ENCODE measurements at regions not wholly inside any gene's neighbourhood (a gene's known extent, or its start where the extent isn't known, plus 50 kb on each side); places are given as distances from the start of the nearest gene placed in this dataset.

DNA sequence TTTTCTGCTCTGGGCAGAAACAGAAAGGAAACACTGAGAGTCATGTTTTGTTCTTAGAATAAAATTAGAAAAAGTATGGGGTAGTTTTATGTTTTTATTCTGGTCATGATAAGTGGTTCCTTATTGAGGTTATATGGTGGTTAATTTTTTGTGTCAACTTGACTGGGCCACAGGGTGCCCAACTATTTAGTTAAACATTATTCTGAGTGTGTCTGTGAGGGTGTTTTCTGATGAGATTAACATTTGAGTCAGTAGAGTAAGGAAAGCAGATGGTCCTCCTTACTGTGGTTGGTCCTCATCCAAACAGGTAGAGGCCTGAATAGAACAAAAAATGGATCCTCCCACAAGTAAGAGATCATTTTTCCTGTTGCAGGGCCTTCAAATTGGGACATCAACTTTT is 98.9 kb downstream of the C3orf38 start:
- TF ChIP-seq, protein P1, sequence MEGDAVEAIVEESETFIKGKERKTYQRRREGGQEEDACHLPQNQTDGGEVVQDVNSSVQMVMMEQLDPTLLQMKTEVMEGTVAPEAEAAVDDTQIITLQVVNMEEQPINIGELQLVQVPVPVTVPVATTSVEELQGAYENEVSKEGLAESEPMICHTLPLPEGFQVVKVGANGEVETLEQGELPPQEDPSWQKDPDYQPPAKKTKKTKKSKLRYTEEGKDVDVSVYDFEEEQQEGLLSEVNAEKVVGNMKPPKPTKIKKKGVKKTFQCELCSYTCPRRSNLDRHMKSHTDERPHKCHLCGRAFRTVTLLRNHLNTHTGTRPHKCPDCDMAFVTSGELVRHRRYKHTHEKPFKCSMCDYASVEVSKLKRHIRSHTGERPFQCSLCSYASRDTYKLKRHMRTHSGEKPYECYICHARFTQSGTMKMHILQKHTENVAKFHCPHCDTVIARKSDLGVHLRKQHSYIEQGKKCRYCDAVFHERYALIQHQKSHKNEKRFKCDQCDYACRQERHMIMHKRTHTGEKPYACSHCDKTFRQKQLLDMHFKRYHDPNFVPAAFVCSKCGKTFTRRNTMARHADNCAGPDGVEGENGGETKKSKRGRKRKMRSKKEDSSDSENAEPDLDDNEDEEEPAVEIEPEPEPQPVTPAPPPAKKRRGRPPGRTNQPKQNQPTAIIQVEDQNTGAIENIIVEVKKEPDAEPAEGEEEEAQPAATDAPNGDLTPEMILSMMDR (conservative IDR thresholded peaks at IDR 0.05): no peak
- no peak for TF ChIP-seq ZFX (IDR thresholded peaks at IDR 0.05)

DNA sequence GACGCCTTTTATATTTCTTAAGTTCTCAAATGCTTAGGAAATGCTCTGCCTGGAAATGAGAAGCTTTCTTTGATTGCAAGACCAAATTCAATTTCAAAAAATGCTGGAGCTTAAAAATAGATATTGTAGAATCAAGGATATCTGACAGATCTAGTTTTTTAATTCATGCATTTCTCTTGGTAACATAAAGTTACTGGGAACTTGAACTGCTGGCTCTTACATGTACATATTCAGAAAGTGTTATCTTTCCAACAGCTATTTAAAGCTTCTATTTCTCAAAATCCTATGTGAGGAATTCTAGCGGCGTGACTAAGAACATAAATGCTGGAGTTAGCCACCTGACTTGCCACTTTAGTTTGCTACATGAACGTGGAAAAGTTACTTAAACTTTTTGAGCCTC is 109.3 kb downstream of the C3orf38 start:
- H3K27ac ChIP-seq: no peak overlapping the region
- TF ChIP-seq, protein P1 (conservative IDR thresholded peaks at IDR 0.05): no peak
- TF ChIP-seq ZFX (IDR thresholded peaks at IDR 0.05): no peak

More for the DNA sequence above, 98.9 kb downstream of the C3orf38 start:
- no peak overlapping the region for H3K27ac ChIP-seq

DNA sequence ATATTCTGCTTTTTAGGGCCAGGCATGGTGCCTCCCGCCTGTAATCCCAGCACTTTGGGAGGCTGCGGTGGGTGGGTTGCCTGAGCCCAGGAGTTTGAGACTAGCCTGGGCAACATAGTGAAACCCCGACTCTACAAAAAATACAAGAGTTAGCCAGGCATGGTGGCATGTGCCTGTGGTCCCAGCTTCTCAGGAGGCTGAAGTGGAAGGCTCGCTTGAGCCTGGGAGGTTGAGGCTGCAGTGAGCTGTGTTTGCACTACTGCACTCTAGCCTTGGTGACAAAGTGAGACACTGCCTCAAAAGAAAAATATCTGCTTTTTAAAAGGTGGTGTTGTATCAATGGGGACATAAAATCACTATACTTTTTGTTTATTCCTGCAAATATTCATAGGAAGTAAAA is 112.8 kb downstream of the C3orf38 start:
- no peak overlapping the region for H3K27ac ChIP-seq
- TF ChIP-seq, protein P1 (conservative IDR thresholded peaks at IDR 0.05): no peak
- no peak for TF ChIP-seq ZFX (IDR thresholded peaks at IDR 0.05)

DNA sequence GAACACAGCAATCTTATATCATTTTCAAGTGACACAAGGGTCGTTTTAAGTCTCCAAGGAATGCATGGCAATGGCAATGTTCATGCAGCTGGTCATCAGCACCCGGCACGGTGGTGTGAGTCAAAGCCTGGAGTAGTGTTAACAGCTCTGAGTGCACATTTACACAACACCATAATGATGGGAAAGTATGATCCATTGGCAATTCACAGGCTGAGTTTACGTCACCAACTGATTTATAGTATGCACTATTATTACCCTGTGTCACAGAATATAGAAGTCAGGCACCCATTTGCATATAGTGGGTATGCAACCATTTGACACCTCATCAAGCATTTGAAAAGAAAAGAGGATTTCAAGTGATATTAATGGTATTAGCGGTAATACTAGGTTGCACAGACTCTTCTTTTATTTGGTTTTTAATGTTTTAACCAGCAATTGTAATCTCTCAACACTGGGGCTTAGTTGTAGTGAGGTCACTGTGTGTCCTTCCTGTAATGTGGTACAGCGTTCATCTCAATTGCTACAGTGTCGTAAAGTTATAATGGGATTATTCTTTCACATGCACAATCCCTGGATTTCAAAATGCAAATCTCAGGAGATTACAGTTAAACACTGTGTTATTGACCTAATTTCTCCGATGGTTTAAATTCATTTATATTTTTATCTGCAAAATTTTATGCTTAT is 113.8 kb downstream of the C3orf38 start:
- H3K27ac ChIP-seq: no peak overlapping the region
- TF ChIP-seq ZFX (IDR thresholded peaks at IDR 0.05): no peak
- TF ChIP-seq, protein P1 (conservative IDR thresholded peaks at IDR 0.05): no peak

DNA sequence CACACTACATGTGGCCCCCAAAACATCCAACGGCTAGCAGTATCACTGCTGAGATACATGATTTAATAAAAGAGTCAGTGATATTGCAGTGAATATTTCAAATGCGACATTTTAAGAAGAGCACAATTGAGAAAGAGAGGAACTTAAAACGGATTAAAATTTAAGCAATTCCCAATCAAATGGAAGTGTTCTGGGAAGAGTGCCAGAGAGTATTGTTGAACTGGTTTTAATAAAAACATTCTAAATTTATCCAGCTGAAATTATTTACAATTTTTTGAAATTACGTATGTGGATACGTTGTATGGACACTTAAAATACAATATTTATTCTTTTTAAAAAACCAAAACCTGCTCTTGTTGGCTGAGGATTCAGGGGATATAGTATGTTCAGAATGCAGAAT is 117.7 kb downstream of the C3orf38 start:
- TF ChIP-seq, protein P1 (conservative IDR thresholded peaks at IDR 0.05): no peak
- TF ChIP-seq ZFX (IDR thresholded peaks at IDR 0.05): no peak
- no peak overlapping the region for H3K27ac ChIP-seq

DNA sequence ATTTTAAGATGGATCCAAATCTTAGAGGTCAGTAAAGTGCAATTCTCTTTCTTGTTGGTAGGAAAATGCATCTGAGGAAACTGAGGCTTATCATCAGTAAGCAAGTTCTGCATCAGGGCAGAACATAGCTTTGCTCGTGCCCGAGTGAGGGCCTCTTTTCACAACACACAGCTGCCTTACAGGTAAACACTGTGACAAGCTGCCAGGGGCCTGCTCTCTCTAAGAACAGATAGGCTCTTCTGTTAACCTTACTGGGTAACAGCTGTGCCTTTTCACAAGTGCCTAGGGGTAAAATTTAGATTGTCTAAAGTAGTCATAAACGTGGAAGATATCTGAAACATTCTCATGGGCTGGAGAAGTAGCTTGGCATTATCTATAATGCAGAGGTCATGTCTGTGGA is 118.1 kb downstream of the C3orf38 start:
- H3K27ac ChIP-seq: no peak overlapping the region
- TF ChIP-seq ZFX (IDR thresholded peaks at IDR 0.05): no peak
- TF ChIP-seq, protein P1 (conservative IDR thresholded peaks at IDR 0.05): no peak

DNA sequence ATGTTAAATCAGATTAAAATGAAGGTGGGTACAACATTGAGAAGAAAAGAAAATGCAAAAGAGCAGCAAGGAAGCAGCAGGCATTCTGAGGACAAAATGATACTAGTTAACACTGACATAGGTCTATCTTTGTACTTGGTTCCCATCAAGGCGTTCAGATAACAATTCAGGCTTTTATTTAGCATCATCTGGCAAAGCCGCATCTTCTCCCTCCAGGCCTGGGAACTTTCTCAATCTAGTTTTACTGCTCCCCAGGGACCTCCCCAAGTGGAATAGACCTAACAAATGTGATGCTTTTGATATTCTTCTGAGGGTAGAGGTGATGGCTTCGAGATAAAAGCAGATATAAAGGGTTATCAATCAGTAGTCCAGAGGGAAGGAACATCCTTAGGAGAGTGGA is 130.6 kb downstream of the C3orf38 start:
- H3K27ac ChIP-seq: no peak overlapping the region
- no peak for TF ChIP-seq ZFX (IDR thresholded peaks at IDR 0.05)
- TF ChIP-seq, protein P1 (conservative IDR thresholded peaks at IDR 0.05): no peak

Measured in C4-2B (cell line).